ENCODE measurements at regions not wholly inside any gene's neighbourhood (a gene's known extent, or its start where the extent isn't known, plus 50 kb on each side); places are given as distances from the start of the nearest gene placed in this dataset.

GRCh38 chr4:35965300-35965699, 279.0 kb downstream of the ARAP2 start:
- Mint-ChIP-seq H3K4me3 (no peak overlapping the region), H3K9me3 (no peaks in the 10 kb centered on the region)

GRCh38 chr4:35966566-35966965, 277.7 kb downstream of the ARAP2 start:
- Mint-ChIP-seq H3K36me3 (no peaks in the 10 kb centered on the region), H3K4me1 (no peaks in the 10 kb centered on the region), H3K4me3 (no peak overlapping the region), H3K9me3 (no peaks in the 10 kb centered on the region), H3K27me3 (ENCODE audit: insufficient read depth, low read depth) (no peaks in the 10 kb centered on the region), H3K27ac (no peak overlapping the region)
- Histone ChIP-seq H3K4me1 (no peaks in the 10 kb centered on the region), H3K36me3 (no peaks in the 10 kb centered on the region), H3F3A (ENCODE audit: low read depth) (no peaks in the 10 kb centered on the region), H3K9me3 (ENCODE audit: low read depth) (no peaks in the 10 kb centered on the region), H3K79me2 (ENCODE audit: low read depth) (no peaks in the 10 kb centered on the region), H3K4me3 (no peak overlapping the region), H2AFZ (replicated peaks) (no peak overlapping the region), H3K27me3 (no peaks in the 10 kb centered on the region), H3K27ac (no peak overlapping the region), H4K20me1 (ENCODE audit: low read depth) (no peaks in the 10 kb centered on the region), H3K4me2 (no peak overlapping the region), H3K9ac (no peak overlapping the region)
- no peak for DNase-seq (ENCODE audit: low spot score)
- TF ChIP-seq EZH2 (IDR thresholded peaks at IDR 0.05) (no peak), CTCF (IDR thresholded peaks at IDR 0.05) (no peak), EZH2phosphoT487 (IDR thresholded peaks at IDR 0.05) (no peak)

More at GRCh38 chr4:35965300-35965699, 279.0 kb downstream of the ARAP2 start:
- Histone ChIP-seq H3K27me3 (no peaks in the 10 kb centered on the region), H2AFZ (replicated peaks) (no peak overlapping the region), H3K27ac (no peak overlapping the region), H3K79me2 (ENCODE audit: low read depth) (no peaks in the 10 kb centered on the region), H4K20me1 (ENCODE audit: low read depth) (no peaks in the 10 kb centered on the region), H3K4me1 (no peaks in the 10 kb centered on the region), H3F3A (ENCODE audit: low read depth) (no peaks in the 10 kb centered on the region), H3K4me3 (no peak overlapping the region), H3K4me2 (no peak overlapping the region), H3K9me3 (ENCODE audit: low read depth) (no peaks in the 10 kb centered on the region), H3K36me3 (no peaks in the 10 kb centered on the region), H3K9ac (no peak overlapping the region)
- TF ChIP-seq CTCF (IDR thresholded peaks at IDR 0.05) (no peak), EZH2phosphoT487 (IDR thresholded peaks at IDR 0.05) (no peak), EZH2 (IDR thresholded peaks at IDR 0.05) (no peak)
- H3K27ac Mint-ChIP-seq, result no peak overlapping the region
- DNase-seq (ENCODE audit: low spot score), result no peak
- no peaks in the 10 kb centered on the region for H3K4me1 Mint-ChIP-seq
- H3K36me3 Mint-ChIP-seq, result no peaks in the 10 kb centered on the region
- no peaks in the 10 kb centered on the region for H3K27me3 Mint-ChIP-seq (ENCODE audit: insufficient read depth, low read depth)

GRCh38 chr4:35970366-35970960, 273.9 kb downstream of the ARAP2 start:
- no peaks in the 10 kb centered on the region for H3K27me3 Mint-ChIP-seq (ENCODE audit: insufficient read depth, low read depth)
- no peaks in the 10 kb centered on the region for H3K9me3 ChIP-seq (ENCODE audit: low read depth)
- H3K4me1 Mint-ChIP-seq, result no peaks in the 10 kb centered on the region
- H3K27ac ChIP-seq, result no peak overlapping the region
- no peak overlapping the region for H2AFZ ChIP-seq (replicated peaks)
- DNase-seq (ENCODE audit: low spot score), result no peak
- TF ChIP-seq EZH2phosphoT487 (IDR thresholded peaks at IDR 0.05) (no peak), EZH2 (IDR thresholded peaks at IDR 0.05) (no peak), CTCF (IDR thresholded peaks at IDR 0.05) (no peak)
- H3K36me3 Mint-ChIP-seq, result no peaks in the 10 kb centered on the region
- H3F3A ChIP-seq (ENCODE audit: low read depth), result no peaks in the 10 kb centered on the region
- H3K4me1 ChIP-seq, result no peaks in the 10 kb centered on the region
- H3K27me3 ChIP-seq, result no peaks in the 10 kb centered on the region
- H3K36me3 ChIP-seq, result no peaks in the 10 kb centered on the region
- H4K20me1 ChIP-seq (ENCODE audit: low read depth), result no peaks in the 10 kb centered on the region
- no peak overlapping the region for H3K4me3 ChIP-seq
- no peaks in the 10 kb centered on the region for H3K9me3 Mint-ChIP-seq
- H3K4me3 Mint-ChIP-seq, result no peak overlapping the region
- H3K4me2 ChIP-seq, result no peak overlapping the region
- no peak overlapping the region for H3K27ac Mint-ChIP-seq
- no peak overlapping the region for H3K9ac ChIP-seq
- no peaks in the 10 kb centered on the region for H3K79me2 ChIP-seq (ENCODE audit: low read depth)

All from neural progenitor cell (in vitro differentiated cells).